ENCODE measurements at regions not wholly inside any gene's neighbourhood (a gene's known extent, or its start where the extent isn't known, plus 50 kb on each side); places are given as distances from the start of the nearest gene placed in this dataset.

DNA sequence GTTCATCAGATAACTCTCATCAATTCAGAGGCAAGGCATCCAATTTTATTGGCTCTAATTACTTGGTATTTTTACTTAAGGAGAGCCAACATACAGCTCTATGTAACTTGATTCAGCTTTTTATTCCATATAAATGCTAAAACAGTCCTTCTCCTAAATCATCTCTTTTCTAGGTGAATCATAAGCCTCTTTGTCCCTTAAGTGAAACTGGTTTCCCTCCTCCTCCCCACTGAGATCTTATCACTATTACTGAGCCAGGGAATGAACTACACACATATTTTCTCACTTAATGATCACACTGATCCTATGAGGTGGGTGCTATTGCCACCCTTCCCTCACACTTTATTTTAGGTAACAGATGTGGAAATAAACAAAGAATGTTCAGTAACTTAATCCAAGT is 1143.8 kb downstream of the MAT2B start:
- no peaks in the 10 kb centered on the region for H3K9me3 Mint-ChIP-seq (ENCODE audit: low read depth)
- no peak overlapping the region for H3K4me3 Mint-ChIP-seq (ENCODE audit: low read depth)
- TF ChIP-seq, protein P1, sequence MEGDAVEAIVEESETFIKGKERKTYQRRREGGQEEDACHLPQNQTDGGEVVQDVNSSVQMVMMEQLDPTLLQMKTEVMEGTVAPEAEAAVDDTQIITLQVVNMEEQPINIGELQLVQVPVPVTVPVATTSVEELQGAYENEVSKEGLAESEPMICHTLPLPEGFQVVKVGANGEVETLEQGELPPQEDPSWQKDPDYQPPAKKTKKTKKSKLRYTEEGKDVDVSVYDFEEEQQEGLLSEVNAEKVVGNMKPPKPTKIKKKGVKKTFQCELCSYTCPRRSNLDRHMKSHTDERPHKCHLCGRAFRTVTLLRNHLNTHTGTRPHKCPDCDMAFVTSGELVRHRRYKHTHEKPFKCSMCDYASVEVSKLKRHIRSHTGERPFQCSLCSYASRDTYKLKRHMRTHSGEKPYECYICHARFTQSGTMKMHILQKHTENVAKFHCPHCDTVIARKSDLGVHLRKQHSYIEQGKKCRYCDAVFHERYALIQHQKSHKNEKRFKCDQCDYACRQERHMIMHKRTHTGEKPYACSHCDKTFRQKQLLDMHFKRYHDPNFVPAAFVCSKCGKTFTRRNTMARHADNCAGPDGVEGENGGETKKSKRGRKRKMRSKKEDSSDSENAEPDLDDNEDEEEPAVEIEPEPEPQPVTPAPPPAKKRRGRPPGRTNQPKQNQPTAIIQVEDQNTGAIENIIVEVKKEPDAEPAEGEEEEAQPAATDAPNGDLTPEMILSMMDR (IDR thresholded peaks at IDR 0.05; ENCODE audit: unreplicated experiment): no peak
- H3K27ac Mint-ChIP-seq: no peak overlapping the region
- DNase-seq (ENCODE audit: low spot score, unreplicated experiment): no peak
- no peaks in the 10 kb centered on the region for H3K27me3 Mint-ChIP-seq
- no peaks in the 10 kb centered on the region for H3K36me3 Mint-ChIP-seq (ENCODE audit: insufficient read depth)
- H3K4me1 Mint-ChIP-seq (ENCODE audit: low read depth): peaks cover 3% of the 10 kb centered on the region

DNA sequence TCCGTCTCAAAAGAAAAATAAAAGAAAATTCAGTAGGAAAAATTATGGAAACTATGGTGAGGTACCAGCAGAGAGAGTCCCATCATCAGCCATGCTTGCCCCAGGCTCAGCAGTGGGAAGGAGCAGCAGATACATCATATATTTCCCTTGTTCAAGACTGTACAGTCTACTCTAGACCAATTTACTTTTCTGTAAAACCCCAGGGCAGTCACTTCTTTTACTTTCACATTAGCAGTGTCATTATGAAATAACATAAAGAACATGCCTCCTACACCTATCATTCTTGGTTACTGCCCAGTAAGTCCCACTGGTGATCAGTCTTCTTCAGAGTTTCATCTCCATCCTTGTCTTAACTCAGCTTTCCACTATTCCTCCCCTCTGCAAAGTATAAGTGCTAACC is 1145.0 kb downstream of the MAT2B start:
- DNase-seq (ENCODE audit: low spot score, unreplicated experiment): no peak
- Mint-ChIP-seq H3K9me3 (ENCODE audit: low read depth) (no peaks in the 10 kb centered on the region), H3K4me3 (ENCODE audit: low read depth) (no peak overlapping the region), H3K36me3 (ENCODE audit: insufficient read depth) (no peaks in the 10 kb centered on the region), H3K4me1 (ENCODE audit: low read depth) (peaks cover 3% of the 10 kb centered on the region), H3K27me3 (no peaks in the 10 kb centered on the region), H3K27ac (no peak overlapping the region)
- TF ChIP-seq, protein P1 (IDR thresholded peaks at IDR 0.05; ENCODE audit: unreplicated experiment): no peak

DNA sequence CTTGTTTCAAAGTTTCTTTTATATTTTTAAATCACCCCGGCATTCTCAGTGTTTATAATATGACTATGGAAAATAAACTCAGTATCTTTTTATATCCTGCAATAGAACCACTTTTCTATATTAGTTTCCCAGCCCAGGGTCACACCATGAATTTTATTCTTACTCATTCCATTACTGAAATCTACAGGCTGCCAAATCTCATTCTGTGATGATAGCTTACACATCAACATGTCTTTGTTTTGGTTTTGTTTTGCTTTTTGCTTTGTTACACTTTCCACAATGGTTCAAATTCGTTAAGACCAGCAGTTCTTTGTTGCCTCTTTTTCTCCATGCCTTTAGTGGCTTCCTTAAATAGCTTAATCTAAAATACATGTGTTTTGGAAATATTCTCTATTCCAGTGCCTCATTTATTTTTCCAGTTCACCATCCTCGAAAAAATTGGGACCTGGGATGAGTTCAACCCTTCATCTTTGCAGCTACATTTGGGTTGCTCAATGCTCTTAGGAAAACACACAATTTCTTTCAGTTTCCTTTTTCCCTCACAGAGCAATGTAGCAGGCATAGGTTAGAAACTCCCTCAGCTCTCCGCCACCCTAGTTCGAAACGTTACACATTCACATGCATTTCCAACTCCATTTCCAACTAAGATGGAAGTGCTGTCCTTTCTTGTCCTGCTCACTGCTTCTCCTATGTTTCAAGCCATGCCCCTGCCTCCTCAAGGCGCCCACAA is 1146.3 kb downstream of the MAT2B start:
- Mint-ChIP-seq H3K27me3 (no peaks in the 10 kb centered on the region), H3K9me3 (ENCODE audit: low read depth) (no peaks in the 10 kb centered on the region), H3K4me1 (ENCODE audit: low read depth) (peaks cover 3% of the 10 kb centered on the region), H3K36me3 (ENCODE audit: insufficient read depth) (no peaks in the 10 kb centered on the region), H3K4me3 (ENCODE audit: low read depth) (no peak overlapping the region), H3K27ac (no peak overlapping the region)
- DNase-seq (ENCODE audit: low spot score, unreplicated experiment): no peak
- TF ChIP-seq, protein P1 (IDR thresholded peaks at IDR 0.05; ENCODE audit: unreplicated experiment): no peak

GRCh38 chr5:164652276-164652660 is 1146.8 kb downstream of the MAT2B start:
- Mint-ChIP-seq H3K9me3 (ENCODE audit: low read depth) (no peaks in the 10 kb centered on the region), H3K4me3 (ENCODE audit: low read depth) (no peak overlapping the region), H3K27ac (no peak overlapping the region), H3K36me3 (ENCODE audit: insufficient read depth) (no peaks in the 10 kb centered on the region), H3K27me3 (no peaks in the 10 kb centered on the region), H3K4me1 (ENCODE audit: low read depth) (peaks cover 3% of the 10 kb centered on the region)
- DNase-seq (ENCODE audit: low spot score, unreplicated experiment): no peak
- TF ChIP-seq, protein P1 (IDR thresholded peaks at IDR 0.05; ENCODE audit: unreplicated experiment): no peak

GRCh38 chr5:164663198-164663989 is 1158.0 kb downstream of the MAT2B start:
- Mint-ChIP-seq H3K9me3 (ENCODE audit: low read depth) (peaks cover 5% of the 10 kb centered on the region), H3K4me3 (ENCODE audit: low read depth) (no peak overlapping the region), H3K27ac (no peak overlapping the region), H3K36me3 (ENCODE audit: insufficient read depth) (no peaks in the 10 kb centered on the region), H3K4me1 (ENCODE audit: low read depth) (peaks cover 11% of the 10 kb centered on the region), H3K27me3 (no peaks in the 10 kb centered on the region)
- TF ChIP-seq, protein P1 (IDR thresholded peaks at IDR 0.05; ENCODE audit: unreplicated experiment): no peak
- DNase-seq (ENCODE audit: low spot score, unreplicated experiment): no peak
